ENCODE measurements at regions not wholly inside any gene's neighbourhood (a gene's known extent, or its start where the extent isn't known, plus 50 kb on each side); places are given as distances from the start of the nearest gene placed in this dataset.

DNA sequence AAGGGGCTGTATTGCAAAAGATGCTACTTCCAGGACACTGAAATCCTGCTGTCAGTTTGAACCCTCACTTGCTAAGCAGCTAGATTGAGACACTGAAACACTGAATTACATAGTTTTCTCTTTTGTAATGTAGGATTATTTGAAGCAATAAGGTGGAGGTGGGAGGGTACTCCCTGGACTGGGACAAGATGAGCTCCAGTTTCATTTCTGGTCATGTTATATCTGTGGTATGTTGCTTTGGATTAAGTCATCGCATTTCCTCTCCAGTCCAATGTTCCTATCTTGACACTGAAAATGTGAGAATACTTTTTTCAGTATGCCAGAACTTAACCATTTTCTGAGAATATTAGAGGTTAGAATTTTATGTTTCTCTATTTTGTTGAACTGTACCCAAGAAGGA, 426.2 kb upstream of the MEX3C start:
- Histone ChIP-seq H3K27ac (replicated peaks) (no peak overlapping the region), H3K4me3 (replicated peaks; ENCODE audit: insufficient read depth, low read length) (no peak overlapping the region), H3K27me3 (ENCODE audit: insufficient read depth, poor library complexity, severe bottlenecking) (peaks cover 9% of the 10 kb centered on the region)
- TF ChIP-seq, protein P1, sequence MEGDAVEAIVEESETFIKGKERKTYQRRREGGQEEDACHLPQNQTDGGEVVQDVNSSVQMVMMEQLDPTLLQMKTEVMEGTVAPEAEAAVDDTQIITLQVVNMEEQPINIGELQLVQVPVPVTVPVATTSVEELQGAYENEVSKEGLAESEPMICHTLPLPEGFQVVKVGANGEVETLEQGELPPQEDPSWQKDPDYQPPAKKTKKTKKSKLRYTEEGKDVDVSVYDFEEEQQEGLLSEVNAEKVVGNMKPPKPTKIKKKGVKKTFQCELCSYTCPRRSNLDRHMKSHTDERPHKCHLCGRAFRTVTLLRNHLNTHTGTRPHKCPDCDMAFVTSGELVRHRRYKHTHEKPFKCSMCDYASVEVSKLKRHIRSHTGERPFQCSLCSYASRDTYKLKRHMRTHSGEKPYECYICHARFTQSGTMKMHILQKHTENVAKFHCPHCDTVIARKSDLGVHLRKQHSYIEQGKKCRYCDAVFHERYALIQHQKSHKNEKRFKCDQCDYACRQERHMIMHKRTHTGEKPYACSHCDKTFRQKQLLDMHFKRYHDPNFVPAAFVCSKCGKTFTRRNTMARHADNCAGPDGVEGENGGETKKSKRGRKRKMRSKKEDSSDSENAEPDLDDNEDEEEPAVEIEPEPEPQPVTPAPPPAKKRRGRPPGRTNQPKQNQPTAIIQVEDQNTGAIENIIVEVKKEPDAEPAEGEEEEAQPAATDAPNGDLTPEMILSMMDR (IDR thresholded peaks at IDR 0.05; ENCODE audit: insufficient read depth, low read length), result no peak
- TF ChIP-seq REST (IDR thresholded peaks at IDR 0.05; ENCODE audit: insufficient replicate concordance, low read depth) (no peak), SPI1 (IDR thresholded peaks at IDR 0.05; ENCODE audit: borderline replicate concordance, low read depth) (no peak), POLR2AphosphoS5 (IDR thresholded peaks at IDR 0.05; ENCODE audit: low read depth) (no peak), GABPA (IDR thresholded peaks at IDR 0.05; ENCODE audit: low read depth) (no peak)
- DNase-seq (ENCODE audit: low read depth in 1 of 2, low spot score in 1 of 2), result no peak

DNA sequence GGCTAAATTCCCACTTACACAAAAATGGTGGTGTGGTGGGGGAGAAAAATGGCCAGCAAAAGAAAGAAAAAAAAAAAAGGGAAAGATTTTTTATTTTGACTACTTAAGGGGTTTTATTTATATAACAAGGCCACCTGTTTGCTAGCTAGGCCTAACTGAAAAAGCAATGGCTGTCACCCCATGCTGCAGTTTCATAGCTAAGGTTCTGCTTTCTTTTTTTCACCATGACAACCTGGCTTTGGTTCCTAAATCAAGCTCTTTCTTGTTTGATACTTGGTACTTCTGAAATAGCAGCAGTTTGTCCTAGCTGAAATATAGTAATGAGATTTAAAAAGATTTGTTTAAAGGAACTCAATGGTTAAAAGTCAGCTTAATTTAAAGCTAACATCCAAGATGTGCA, 433.2 kb upstream of the MEX3C start:
- no peak for TF ChIP-seq GABPA (IDR thresholded peaks at IDR 0.05; ENCODE audit: low read depth)
- no peak for TF ChIP-seq SPI1 (IDR thresholded peaks at IDR 0.05; ENCODE audit: borderline replicate concordance, low read depth)
- TF ChIP-seq REST (IDR thresholded peaks at IDR 0.05; ENCODE audit: insufficient replicate concordance, low read depth), result no peak
- TF ChIP-seq, protein P1 (IDR thresholded peaks at IDR 0.05; ENCODE audit: insufficient read depth, low read length), result no peak
- no peak for TF ChIP-seq POLR2AphosphoS5 (IDR thresholded peaks at IDR 0.05; ENCODE audit: low read depth)
- no peak overlapping the region for H3K4me3 ChIP-seq (replicated peaks; ENCODE audit: insufficient read depth, low read length)
- H3K27ac ChIP-seq (replicated peaks), result no peak overlapping the region
- no peak for DNase-seq (ENCODE audit: low read depth in 1 of 2, low spot score in 1 of 2)
- H3K27me3 ChIP-seq (ENCODE audit: insufficient read depth, poor library complexity, severe bottlenecking), result peaks cover 16% of the 10 kb centered on the region

GRCh38 chr18:51637881-51638280, 440.4 kb upstream of the MEX3C start:
- no peak for DNase-seq (ENCODE audit: low read depth in 1 of 2, low spot score in 1 of 2)
- TF ChIP-seq SPI1 (IDR thresholded peaks at IDR 0.05; ENCODE audit: borderline replicate concordance, low read depth) (no peak), POLR2AphosphoS5 (IDR thresholded peaks at IDR 0.05; ENCODE audit: low read depth) (no peak), GABPA (IDR thresholded peaks at IDR 0.05; ENCODE audit: low read depth) (no peak), REST (IDR thresholded peaks at IDR 0.05; ENCODE audit: insufficient replicate concordance, low read depth) (no peak)
- TF ChIP-seq, protein P1 (IDR thresholded peaks at IDR 0.05; ENCODE audit: insufficient read depth, low read length), result no peak
- H3K27ac ChIP-seq (replicated peaks), result no peak overlapping the region
- H3K27me3 ChIP-seq (ENCODE audit: insufficient read depth, poor library complexity, severe bottlenecking), result peaks cover 11% of the 10 kb centered on the region
- H3K4me3 ChIP-seq (replicated peaks; ENCODE audit: insufficient read depth, low read length), result no peak overlapping the region

Data from HL-60 (cell line).